ENCODE measurements at regions not wholly inside any gene's neighbourhood (a gene's known extent, or its start where the extent isn't known, plus 50 kb on each side); places are given as distances from the start of the nearest gene placed in this dataset.

DNA sequence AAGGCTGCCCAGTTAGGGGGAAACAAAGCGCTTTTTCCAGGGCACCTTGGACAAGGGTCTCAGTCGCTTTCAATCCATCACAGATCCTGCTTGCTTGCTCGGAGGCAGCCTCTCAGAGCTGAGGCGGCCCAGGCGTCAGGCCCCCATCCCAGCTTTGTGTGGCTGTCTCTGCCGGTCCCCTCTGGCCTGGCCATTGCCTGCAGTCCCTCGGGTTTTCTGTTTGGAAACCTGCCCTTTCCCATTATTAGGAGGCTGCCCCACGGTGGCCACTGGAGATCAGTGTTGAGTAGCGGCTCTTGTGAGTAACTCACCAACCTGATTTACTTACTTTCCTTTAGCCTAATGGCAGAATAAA, 216.1 kb downstream of the GLRX3 start:
- Mint-ChIP-seq H3K4me1 (peaks cover 0 to 12% of the 10 kb centered on the region in 2 experiments; a peak in 3 of 4 replicates), H3K4me3 (no peak overlapping the region), H3K27me3 (ENCODE audit: low read depth) (no peaks in the 10 kb centered on the region), H3K9me3 (0 out of 5 replicates have a peak, but pooled peaks cover 0 to 1% of the 10 kb centered on the region in 2 experiments), H3K36me3 (ENCODE audit: insufficient read depth in 1 of 3, low read depth in 3 of 3) (no peaks in the 10 kb centered on the region; a peak in 1 of 7 replicates), H3K27ac (no peak overlapping the region)
- TF ChIP-seq, protein P1, sequence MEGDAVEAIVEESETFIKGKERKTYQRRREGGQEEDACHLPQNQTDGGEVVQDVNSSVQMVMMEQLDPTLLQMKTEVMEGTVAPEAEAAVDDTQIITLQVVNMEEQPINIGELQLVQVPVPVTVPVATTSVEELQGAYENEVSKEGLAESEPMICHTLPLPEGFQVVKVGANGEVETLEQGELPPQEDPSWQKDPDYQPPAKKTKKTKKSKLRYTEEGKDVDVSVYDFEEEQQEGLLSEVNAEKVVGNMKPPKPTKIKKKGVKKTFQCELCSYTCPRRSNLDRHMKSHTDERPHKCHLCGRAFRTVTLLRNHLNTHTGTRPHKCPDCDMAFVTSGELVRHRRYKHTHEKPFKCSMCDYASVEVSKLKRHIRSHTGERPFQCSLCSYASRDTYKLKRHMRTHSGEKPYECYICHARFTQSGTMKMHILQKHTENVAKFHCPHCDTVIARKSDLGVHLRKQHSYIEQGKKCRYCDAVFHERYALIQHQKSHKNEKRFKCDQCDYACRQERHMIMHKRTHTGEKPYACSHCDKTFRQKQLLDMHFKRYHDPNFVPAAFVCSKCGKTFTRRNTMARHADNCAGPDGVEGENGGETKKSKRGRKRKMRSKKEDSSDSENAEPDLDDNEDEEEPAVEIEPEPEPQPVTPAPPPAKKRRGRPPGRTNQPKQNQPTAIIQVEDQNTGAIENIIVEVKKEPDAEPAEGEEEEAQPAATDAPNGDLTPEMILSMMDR (conservative IDR thresholded peaks at IDR 0.05) = no peak
- Histone ChIP-seq H3K4me1 (ENCODE audit: insufficient read depth, low read length) (no peaks in the 10 kb centered on the region), H3K27ac (ENCODE audit: insufficient read length, low read depth, low read length) (no peak overlapping the region), H3K9me3 (ENCODE audit: control insufficient read depth, low read depth, low read length) (no peaks in the 10 kb centered on the region), H3K79me1 (ENCODE audit: insufficient read depth, low read depth, low read length, poor library complexity, severe bottlenecking) (no peaks in the 10 kb centered on the region), H4K20me1 (ENCODE audit: control insufficient read depth, insufficient read depth, insufficient read length) (no peaks in the 10 kb centered on the region), H3K23ac (ENCODE audit: insufficient read length, low read depth, low read length) (no peak overlapping the region), H2BK12ac (ENCODE audit: insufficient read length, low read depth, low read length) (no peak overlapping the region), H3K23me2 (ENCODE audit: insufficient read length, low read depth, low read length, poor library complexity, severe bottlenecking) (no peaks in the 10 kb centered on the region), H3T11ph (ENCODE audit: low read length) (no peak overlapping the region), H3K18ac (ENCODE audit: insufficient read length, low read depth, low read length) (no peak overlapping the region), H3K27me3 (ENCODE audit: insufficient read depth, low read length) (no peaks in the 10 kb centered on the region), H4K91ac (ENCODE audit: insufficient read length, low read depth, low read length) (no peak overlapping the region), H2AK5ac (ENCODE audit: insufficient read length, low read length) (no peak overlapping the region), H2BK120ac (ENCODE audit: low read depth, low read length, poor library complexity, severe bottlenecking) (no peak overlapping the region), H2BK15ac (ENCODE audit: low read depth, low read length) (no peak overlapping the region), H3K56ac (ENCODE audit: insufficient read length, low read depth, low read length) (no peak overlapping the region), H3K4me2 (ENCODE audit: insufficient read depth, insufficient read length, low read length) (no peak overlapping the region), H3K4ac (ENCODE audit: low read depth, low read length) (no peak overlapping the region), H4K8ac (replicated peaks; ENCODE audit: insufficient read length, low read depth, low read length) (no peak overlapping the region), H3K14ac (ENCODE audit: insufficient read depth, low read length) (no peak overlapping the region), H2BK5ac (ENCODE audit: insufficient read length, low read length) (no peak overlapping the region), H2BK20ac (ENCODE audit: low read depth, low read length, poor library complexity, severe bottlenecking) (no peak overlapping the region), H3K9ac (ENCODE audit: extremely low read depth, insufficient read length, low read length) (no peak overlapping the region), H3K79me2 (ENCODE audit: insufficient read depth, low read length) (no peaks in the 10 kb centered on the region), H2AFZ (ENCODE audit: low read length) (no peak overlapping the region), H4K5ac (ENCODE audit: insufficient read length, low read depth, low read length) (no peak overlapping the region)
- peak; percentile 46 for DNase-seq
- no CpG with 5 or more reads among the region's 9 CpGs for WGBS (ENCODE audit: extremely low coverage, insufficient read length, low lambda C conversion rate)

Measured in H9 (cell line).